Pancreas (tissue), 10 donors: ENCODE measurements at regions not wholly inside any gene's neighbourhood (a gene's known extent, or its start where the extent isn't known, plus 50 kb on each side); places are given as distances from the start of the nearest gene placed in this dataset.

Experiments used
- ATAC-seq, 4 donors: fragments of 200-7000 bp; cut with Tn5 transposase; one replicate each; pipeline versions ENCODE4 v1.8.0 to v1.9.1; 2020; ENCODE audit warnings: mild to moderate bottlenecking in 4 of 4, moderate library complexity in 4 of 4
- DNase-seq, 6 donors: peaks; one replicate each; pipeline ENCODE4 v3.0.0-alpha.2; 2020
- FAIRE-seq: peaks from 2 replicates; lab custom pipeline; 2012; peaks lifted over from hg19 to GRCh38; lab: Jason Lieb, UNC
- H3K27ac ChIP-seq, 4 donors: fragments of 200-600 bp; sonication (generic); 1 replicate in 3 of 4; 2 replicates in 1 of 4; pipeline versions ENCODE4 v1.5.0 to v1.8.0; 2020
- H3K27me3 ChIP-seq, 4 donors: fragments of 200-600 bp; one replicate each; pipeline ENCODE4 v1.8.0; 2021
- H3K36me3 ChIP-seq, 3 donors: fragments of 200-600 bp; sonication (generic) in 1 of 3; one replicate each; pipeline versions ENCODE4 v1.5.0 to v1.8.0; 2020 to 2021
- H3K4me1 ChIP-seq, 3 donors: fragments of 200-600 bp; one replicate each; pipeline ENCODE4 v1.8.0; 2021
- H3K4me3 ChIP-seq, 4 donors: fragments of 200-600 bp; sonication (generic) in 2 of 4; one replicate each; pipeline versions ENCODE4 v1.5.0 to v1.8.0; 2020 to 2021
- H3K9me3 ChIP-seq, 4 donors: fragments of 200-600 bp; one replicate each; pipeline ENCODE4 v1.8.0; 2021
- WGBS, 2 donors: extraction: QIAGEN DNeasy Blood & Tissue Kit; methylation state at CpG; one replicate each; pipeline ENCODE4 v1.1.7; 2013; 5-methylcytosine and 5-hydroxymethylcytosine counted together
- intact Hi-C, 3 donors: fragments of 100-400 bp; cut with DNase I; formaldehyde crosslinking; loops; one replicate each; pipeline versions ENCODE4 v1.11.1 to v1.14.2; 2022
- TF ChIP-seq, protein P1 (sequence below), 4 donors: fragments of 200-600 bp; sonication (generic) in 3 of 4; IDR thresholded peaks; one replicate each; pipeline versions ENCODE4 v1.5.0 to v1.8.0; 2021; ENCODE audit warnings: antibody characterized with exemption in 4 of 4
- donor health status: healthy with polysubstance abuse.
- donor health status: DM: no; HTN: no; CAD: no; lungs with moderate emphysema.
- donor health status: DM: no; HTN: no; CAD: no.
- donor health status: control.
- donor health status: control.
- donor health status: Bipolar disorder and iron deficiency.
- donor health status: DM: yes; HTN: yes; CAD: no.
- donor health status: DM: no; HTN: no; CAD: no.
- donor health status: DM: no; HTN: no; CAD: no.
- donor health status: DM: yes; HTN: yes; CAD: no.

DNA sequence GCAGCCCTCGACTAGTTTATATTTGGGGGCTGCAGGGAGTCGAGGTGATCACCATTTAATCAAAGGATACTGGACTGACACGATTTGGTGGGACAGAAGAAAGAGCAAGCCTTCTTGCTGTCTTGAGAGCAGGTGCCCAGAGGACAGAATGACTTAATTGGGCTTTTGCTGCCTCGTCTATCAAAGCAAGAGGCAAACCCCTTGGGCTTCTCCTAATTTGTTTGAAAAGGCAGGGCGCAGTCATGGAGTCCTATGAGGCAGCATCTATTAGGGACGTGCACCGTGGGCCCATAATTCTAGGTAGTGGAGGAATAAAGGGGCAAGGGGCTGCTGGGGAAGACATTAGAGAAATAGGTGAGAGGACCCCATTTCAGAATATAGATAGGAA lies 1411.3 kb downstream of the TBC1D22A start:
- no peak for DNase-seq

DNA sequence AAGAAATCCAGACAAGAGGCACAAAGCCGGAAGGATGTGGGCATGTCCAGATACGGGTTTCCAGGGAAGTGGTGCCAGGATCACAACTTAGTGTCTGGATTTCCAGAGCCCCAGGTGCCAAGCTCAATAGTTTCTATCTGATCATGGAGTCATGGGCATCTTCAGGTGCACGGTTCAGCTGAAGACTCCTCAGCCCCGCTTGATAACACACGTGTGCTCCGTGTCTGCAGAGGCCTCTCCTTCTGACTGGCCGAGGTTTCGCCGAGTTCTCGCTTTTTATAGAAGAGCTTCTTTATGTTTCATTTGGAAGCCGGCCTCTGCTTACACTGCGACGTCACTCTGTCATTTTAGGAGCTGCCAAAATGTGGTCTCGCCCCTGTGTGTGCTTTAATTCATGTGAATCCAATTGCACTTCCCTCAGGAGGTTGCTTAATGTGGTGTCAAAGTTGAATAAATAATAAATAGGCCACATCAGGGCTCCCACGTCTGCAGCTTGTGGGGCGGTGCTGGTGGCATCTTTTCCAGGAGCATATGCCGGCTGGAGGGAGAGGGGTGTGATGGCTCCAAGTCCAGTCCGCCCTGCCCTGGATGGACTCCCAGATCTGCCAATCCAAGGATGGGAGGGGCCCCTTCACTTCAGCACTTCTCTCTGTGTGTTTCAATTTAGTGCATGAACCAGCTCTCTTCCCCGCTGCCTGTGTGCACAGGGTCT lies 1410.8 kb downstream of the TBC1D22A start:
- no peak overlapping the region for H3K4me3 ChIP-seq
- no peaks in the 10 kb centered on the region for H3K9me3 ChIP-seq
- no peak overlapping the region for H3K27ac ChIP-seq
- TF ChIP-seq, protein P1, sequence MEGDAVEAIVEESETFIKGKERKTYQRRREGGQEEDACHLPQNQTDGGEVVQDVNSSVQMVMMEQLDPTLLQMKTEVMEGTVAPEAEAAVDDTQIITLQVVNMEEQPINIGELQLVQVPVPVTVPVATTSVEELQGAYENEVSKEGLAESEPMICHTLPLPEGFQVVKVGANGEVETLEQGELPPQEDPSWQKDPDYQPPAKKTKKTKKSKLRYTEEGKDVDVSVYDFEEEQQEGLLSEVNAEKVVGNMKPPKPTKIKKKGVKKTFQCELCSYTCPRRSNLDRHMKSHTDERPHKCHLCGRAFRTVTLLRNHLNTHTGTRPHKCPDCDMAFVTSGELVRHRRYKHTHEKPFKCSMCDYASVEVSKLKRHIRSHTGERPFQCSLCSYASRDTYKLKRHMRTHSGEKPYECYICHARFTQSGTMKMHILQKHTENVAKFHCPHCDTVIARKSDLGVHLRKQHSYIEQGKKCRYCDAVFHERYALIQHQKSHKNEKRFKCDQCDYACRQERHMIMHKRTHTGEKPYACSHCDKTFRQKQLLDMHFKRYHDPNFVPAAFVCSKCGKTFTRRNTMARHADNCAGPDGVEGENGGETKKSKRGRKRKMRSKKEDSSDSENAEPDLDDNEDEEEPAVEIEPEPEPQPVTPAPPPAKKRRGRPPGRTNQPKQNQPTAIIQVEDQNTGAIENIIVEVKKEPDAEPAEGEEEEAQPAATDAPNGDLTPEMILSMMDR (IDR thresholded peaks at IDR 0.05): no peak
- no peak for FAIRE-seq
- 56 to 65% methylated on average over 19 of the region's 19 CpGs for WGBS, 2 donors
- H3K27me3 ChIP-seq: no peaks in the 10 kb centered on the region
- DNase-seq: no peak
- H3K36me3 ChIP-seq: no peaks in the 10 kb centered on the region
- no peaks in the 10 kb centered on the region for H3K4me1 ChIP-seq
- ATAC-seq: no peak
- intact Hi-C loops: no loop called here

More for the DNA sequence above, 1411.3 kb downstream of the TBC1D22A start:
- H3K27ac ChIP-seq: no peak overlapping the region
- no peaks in the 10 kb centered on the region for H3K27me3 ChIP-seq
- H3K4me1 ChIP-seq: no peaks in the 10 kb centered on the region
- H3K36me3 ChIP-seq: no peaks in the 10 kb centered on the region
- WGBS, 2 donors: 38 to 50% methylated on average over 7 of the region's 7 CpGs
- FAIRE-seq (no peak), ATAC-seq (no peak)
- no peak overlapping the region for H3K4me3 ChIP-seq
- TF ChIP-seq, protein P1 (IDR thresholded peaks at IDR 0.05): no peak
- H3K9me3 ChIP-seq: no peaks in the 10 kb centered on the region
- intact Hi-C loops: no loop called here

DNA sequence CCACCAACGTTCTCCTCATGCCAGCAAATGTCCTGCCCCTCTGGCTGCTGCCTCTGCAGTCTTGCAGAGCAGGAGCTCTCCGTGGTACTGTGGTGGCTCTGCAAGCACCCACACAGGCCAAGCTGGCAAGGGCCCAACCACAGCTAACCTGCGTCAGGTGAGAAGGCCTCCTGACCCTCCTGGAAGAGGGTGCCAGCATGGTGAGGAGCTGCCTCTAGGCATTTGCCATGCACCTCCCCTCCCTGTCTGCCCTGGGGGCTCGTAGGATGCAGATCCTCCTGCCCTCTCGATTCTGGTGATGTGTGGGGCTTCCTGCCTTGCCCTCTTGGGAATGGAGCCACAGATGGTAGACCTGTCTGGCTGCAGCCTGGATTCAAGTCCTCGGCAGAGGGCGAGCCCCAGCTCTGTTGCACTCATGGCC lies 1408.8 kb downstream of the TBC1D22A start:
- Histone ChIP-seq H3K9me3 (no peaks in the 10 kb centered on the region), H3K4me3 (no peak overlapping the region), H3K27me3 (no peaks in the 10 kb centered on the region), H3K27ac (no peak overlapping the region), H3K4me1 (no peaks in the 10 kb centered on the region), H3K36me3 (no peaks in the 10 kb centered on the region)
- WGBS, 2 donors: 29 to 30% methylated on average over 7 of the region's 7 CpGs
- no peak for ATAC-seq
- TF ChIP-seq, protein P1 (IDR thresholded peaks at IDR 0.05): no peak
- intact Hi-C loops: no loop called here
- DNase-seq: no peak
- FAIRE-seq: no peak

DNA sequence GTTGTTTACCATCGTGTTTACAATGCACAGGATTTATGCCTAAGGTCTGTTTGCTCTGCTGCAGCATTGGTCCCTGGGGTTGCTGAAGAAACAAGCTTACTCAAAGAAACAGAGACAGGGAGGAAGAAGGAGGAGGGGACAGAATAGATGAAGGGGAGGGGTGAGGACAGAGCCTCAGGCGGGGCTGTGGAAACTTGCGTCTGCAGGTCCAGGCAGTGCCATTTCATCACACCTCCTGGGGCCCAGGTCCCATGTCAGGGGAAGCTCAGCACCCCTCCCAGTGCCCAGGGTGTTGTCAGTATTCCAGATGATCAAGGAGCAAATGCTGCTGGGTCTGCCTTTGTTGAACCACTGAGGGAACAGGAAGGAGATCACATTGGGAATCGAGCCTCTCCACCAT lies 1406.8 kb downstream of the TBC1D22A start:
- ATAC-seq (no peak), DNase-seq (no peak), FAIRE-seq (no peak)
- peaks cover 0 to 3% (median 0%) of the 10 kb centered on the region in 4 donors for H3K27me3 ChIP-seq
- no peaks in the 10 kb centered on the region for H3K9me3 ChIP-seq
- TF ChIP-seq, protein P1 (IDR thresholded peaks at IDR 0.05): no peak
- WGBS, 2 donors: 49 to 51% methylated on average over 4 of the region's 4 CpGs
- intact Hi-C loops: no loop called here
- no peaks in the 10 kb centered on the region for H3K36me3 ChIP-seq
- H3K4me1 ChIP-seq: no peaks in the 10 kb centered on the region
- no peak overlapping the region for H3K27ac ChIP-seq
- H3K4me3 ChIP-seq: no peak overlapping the region

DNA sequence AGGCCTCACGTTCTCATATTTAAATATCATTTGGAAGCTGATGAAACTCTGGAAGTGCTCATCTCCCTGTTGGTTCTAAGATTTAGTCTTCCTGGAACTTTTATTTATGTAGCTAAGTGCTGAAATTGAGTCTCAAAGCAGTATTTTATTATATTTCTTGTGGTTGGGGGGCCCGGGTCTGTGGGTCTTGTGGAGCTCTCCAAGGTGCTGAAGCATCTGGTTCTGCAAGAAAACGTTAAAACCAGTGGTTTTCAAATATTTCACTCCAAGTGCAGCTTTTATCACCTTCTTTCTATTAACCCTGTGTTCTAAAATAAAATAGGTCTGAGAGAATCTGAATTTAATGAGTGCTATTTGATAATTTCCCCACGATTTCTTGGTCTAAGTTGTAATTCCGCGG lies 1404.8 kb downstream of the TBC1D22A start:
- Histone ChIP-seq H3K36me3 (no peaks in the 10 kb centered on the region), H3K4me1 (no peaks in the 10 kb centered on the region), H3K4me3 (no peak overlapping the region), H3K27me3 (peaks cover 0 to 3% (median 0%) of the 10 kb centered on the region in 4 donors), H3K9me3 (no peaks in the 10 kb centered on the region), H3K27ac (no peak overlapping the region)
- intact Hi-C loops: no loop called here
- FAIRE-seq (no peak), DNase-seq (no peak), ATAC-seq (no peak)
- TF ChIP-seq, protein P1 (IDR thresholded peaks at IDR 0.05): no peak
- WGBS, 2 donors: 45 to 54% methylated on average over 6 of the region's 6 CpGs
